BLaER1 treated with 17β-estradiol and CSF1 and Interleukin-3, amounts not matched to agents 10 nM and 100 nM (cell line): ENCODE measurements at regions not wholly inside any gene's neighbourhood (a gene's known extent, or its start where the extent isn't known, plus 50 kb on each side); places are given as distances from the start of the nearest gene placed in this dataset.
A peak's percentile ranks its signal among the peaks of the same experiment; 100 is the strongest.

Experiments used
- H3K27ac ChIP-seq, 11 experiments: shearing (Covaris generic); formaldehyde crosslinking; 2 replicates each; pipeline ENCODE4 v1.8.1; 2022
- H3K27me3 ChIP-seq, 11 experiments: shearing (Covaris generic); formaldehyde crosslinking; 2 replicates each; pipeline ENCODE4 v1.8.1; 2022
- H3K36me3 ChIP-seq, 11 experiments: shearing (Covaris generic); formaldehyde crosslinking; 2 replicates each; pipeline ENCODE4 v1.8.1; 2022
- H3K4me1 ChIP-seq, 10 experiments: shearing (Covaris generic); formaldehyde crosslinking; 2 replicates each; pipeline ENCODE4 v1.8.1; 2022
- H3K4me2 ChIP-seq, 11 experiments: shearing (Covaris generic); formaldehyde crosslinking; 2 replicates each; pipeline ENCODE4 v1.8.1; 2022
- H3K4me3 ChIP-seq, 10 experiments: shearing (Covaris generic); formaldehyde crosslinking; 2 replicates each; pipeline ENCODE4 v1.8.1; 2022
- H3K9ac ChIP-seq, 11 experiments: shearing (Covaris generic); formaldehyde crosslinking; 2 replicates each; pipeline ENCODE4 v1.8.1; 2022
- H3K9me3 ChIP-seq, 11 experiments: shearing (Covaris generic); formaldehyde crosslinking; replicated peaks in 1 of 11; 2 replicates each; pipeline ENCODE4 v1.8.1; 2022
- H4K20me1 ChIP-seq, 11 experiments: shearing (Covaris generic); formaldehyde crosslinking; 2 replicates each; pipeline ENCODE4 v1.8.1; 2022
- Cebpa-rat ChIP-seq, 11 experiments: shearing (Covaris generic); IDR thresholded peaks; 2 replicates each; pipeline ENCODE4 v1.8.1; 2022

- TF ChIP-seq Cebpa-rat (IDR thresholded peaks at IDR 0.05), result no peak
- no peaks in the 10 kb centered on the region for H4K20me1 ChIP-seq
- H3K9ac ChIP-seq, result peak overlapping the region in 1 of 11 experiments; percentile 39; a peak in 2 of 22 replicates
- H3K4me1 ChIP-seq, result peaks cover 20 to 44% (median 37%) of the 10 kb centered on the region in 10 experiments
- no peaks in the 10 kb centered on the region for H3K27me3 ChIP-seq
- no peak overlapping the region for H3K4me3 ChIP-seq
- peak overlapping the region in 4 of 11 experiments; percentile 30 to 71 (median 60); a peak in 7 of 22 replicates for H3K27ac ChIP-seq
- no peaks in the 10 kb centered on the region; a peak in 1 of 22 replicates for H3K9me3 ChIP-seq
- H3K36me3 ChIP-seq, result no peaks in the 10 kb centered on the region
- peak overlapping the region; percentile 3 to 75 (median 35); a peak in 18 of 22 replicates for H3K4me2 ChIP-seq
Observed at GRCh38 chr15:47422881-47423665, 294.2 kb upstream of the SEMA6D start.

DNA sequence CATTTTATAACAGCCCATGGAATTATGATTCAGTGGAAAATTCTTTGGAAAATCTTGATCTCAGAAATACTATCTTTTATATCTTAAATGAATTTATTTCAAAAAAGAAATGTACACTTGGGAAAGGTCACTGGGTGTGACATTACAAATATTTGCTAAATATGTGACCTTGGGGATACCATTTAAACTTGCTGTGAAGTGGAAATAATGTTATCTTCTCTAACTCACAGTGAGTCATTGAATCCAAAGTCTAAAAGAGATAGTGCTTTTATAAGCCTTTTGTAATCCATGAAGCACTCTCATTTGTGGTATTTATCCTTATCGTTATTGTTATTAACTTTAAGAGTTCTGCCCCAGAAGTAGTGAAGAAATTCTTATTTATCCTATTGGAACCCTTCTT, 289.8 kb upstream of the SEMA6D start:
- H3K27me3 ChIP-seq, result no peaks in the 10 kb centered on the region

GRCh38 chr15:47429376-47429775, 287.9 kb upstream of the SEMA6D start:
- no peak for TF ChIP-seq Cebpa-rat (IDR thresholded peaks at IDR 0.05)
- Histone ChIP-seq H3K27ac (no peak overlapping the region), H3K4me2 (no peak overlapping the region)

More for the DNA sequence above, 289.8 kb upstream of the SEMA6D start:
- Histone ChIP-seq H3K27ac (no peak overlapping the region), H3K4me1 (peaks cover 5 to 19% (median 15%) of the 10 kb centered on the region in 10 experiments; a peak in 19 of 20 replicates), H3K9ac (no peak overlapping the region), H4K20me1 (no peaks in the 10 kb centered on the region), H3K9me3 (no peaks in the 10 kb centered on the region), H3K4me2 (no peak overlapping the region), H3K4me3 (no peak overlapping the region), H3K36me3 (no peaks in the 10 kb centered on the region)
- no peak for TF ChIP-seq Cebpa-rat (IDR thresholded peaks at IDR 0.05)

DNA sequence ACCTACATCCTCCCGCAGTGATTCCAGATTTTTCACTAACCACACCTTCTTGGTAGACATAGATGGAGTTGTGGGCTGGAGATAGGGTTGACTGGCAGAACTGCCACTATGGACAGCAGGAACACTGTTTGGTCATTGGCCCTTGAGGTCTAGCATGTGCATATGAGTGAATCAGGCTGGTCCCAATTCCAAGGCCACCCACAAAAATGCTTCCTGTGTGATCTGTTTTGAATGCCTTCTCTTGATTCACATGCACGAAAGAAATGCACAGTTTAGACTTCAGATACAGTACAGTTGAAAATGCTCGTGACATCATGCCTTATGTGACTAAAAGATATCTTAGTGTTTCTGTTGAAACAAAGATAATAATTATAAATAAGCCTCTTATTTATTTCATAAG, 285.8 kb upstream of the SEMA6D start:
- Histone ChIP-seq H3K9me3 (no peaks in the 10 kb centered on the region), H3K4me2 (no peak overlapping the region), H3K9ac (no peak overlapping the region), H3K27me3 (no peaks in the 10 kb centered on the region), H3K27ac (no peak overlapping the region), H3K36me3 (no peaks in the 10 kb centered on the region), H3K4me1 (peaks cover 0 to 11% (median 5%) of the 10 kb centered on the region in 10 experiments; a peak in 10 of 20 replicates), H4K20me1 (no peaks in the 10 kb centered on the region), H3K4me3 (no peak overlapping the region)
- TF ChIP-seq Cebpa-rat (IDR thresholded peaks at IDR 0.05), result no peak

More at GRCh38 chr15:47429376-47429775, 287.9 kb upstream of the SEMA6D start:
- no peaks in the 10 kb centered on the region for H3K36me3 ChIP-seq
- peaks cover 0 to 11% (median 3%) of the 10 kb centered on the region in 10 experiments; a peak in 10 of 20 replicates for H3K4me1 ChIP-seq
- H4K20me1 ChIP-seq, result no peaks in the 10 kb centered on the region
- no peak overlapping the region for H3K9ac ChIP-seq
- no peak overlapping the region for H3K4me3 ChIP-seq
- no peaks in the 10 kb centered on the region for H3K27me3 ChIP-seq
- H3K9me3 ChIP-seq, result no peaks in the 10 kb centered on the region

DNA sequence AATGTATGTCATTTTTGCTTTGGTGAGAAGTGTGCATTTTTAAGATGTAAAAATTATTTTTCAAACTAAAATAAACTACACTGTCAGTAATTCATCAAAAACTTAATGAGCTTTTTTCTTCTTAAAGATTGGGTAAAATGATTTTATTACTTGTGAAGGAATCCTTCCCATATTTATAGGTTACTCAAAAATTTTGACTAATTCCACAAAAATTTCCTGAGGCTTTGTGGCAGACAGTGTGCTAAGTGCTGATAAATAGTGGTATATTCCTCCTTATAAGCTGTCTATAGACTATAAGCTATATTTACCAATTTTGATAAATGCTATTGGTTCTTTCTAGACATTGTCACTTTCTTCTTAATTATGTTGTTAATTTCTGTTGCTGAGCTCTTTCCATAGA, 284.5 kb upstream of the SEMA6D start:
- no peak overlapping the region for H3K9ac ChIP-seq
- TF ChIP-seq Cebpa-rat (IDR thresholded peaks at IDR 0.05), result no peak
- H3K9me3 ChIP-seq, result no peaks in the 10 kb centered on the region
- H3K36me3 ChIP-seq, result no peaks in the 10 kb centered on the region
- H3K4me2 ChIP-seq, result no peak overlapping the region
- peaks cover 0 to 11% (median 5%) of the 10 kb centered on the region in 10 experiments; a peak in 10 of 20 replicates for H3K4me1 ChIP-seq
- H3K27me3 ChIP-seq, result no peaks in the 10 kb centered on the region
- no peak overlapping the region for H3K27ac ChIP-seq
- H3K4me3 ChIP-seq, result no peak overlapping the region
- H4K20me1 ChIP-seq, result no peaks in the 10 kb centered on the region

GRCh38 chr15:47434596-47434995, 282.7 kb upstream of the SEMA6D start:
- Histone ChIP-seq H3K4me2 (no peak overlapping the region), H3K27ac (no peak overlapping the region), H3K4me1 (peaks cover 0 to 11% (median 5%) of the 10 kb centered on the region in 10 experiments; a peak in 10 of 20 replicates), H3K36me3 (no peaks in the 10 kb centered on the region), H3K9me3 (no peaks in the 10 kb centered on the region), H4K20me1 (no peaks in the 10 kb centered on the region), H3K9ac (no peak overlapping the region), H3K27me3 (no peaks in the 10 kb centered on the region), H3K4me3 (no peak overlapping the region)
- TF ChIP-seq Cebpa-rat (IDR thresholded peaks at IDR 0.05), result no peak

GRCh38 chr15:47437491-47437890, 279.8 kb upstream of the SEMA6D start:
- 0 out of 20 replicates have a peak, but pooled peaks cover 0 to 5% (median 0%) of the 10 kb centered on the region in 10 experiments for H3K4me1 ChIP-seq
- H3K9ac ChIP-seq, result no peak overlapping the region
- H3K9me3 ChIP-seq, result no peaks in the 10 kb centered on the region
- no peak overlapping the region for H3K4me3 ChIP-seq
- H3K27me3 ChIP-seq, result no peaks in the 10 kb centered on the region
- no peak overlapping the region for H3K27ac ChIP-seq
- no peak for TF ChIP-seq Cebpa-rat (IDR thresholded peaks at IDR 0.05)
- no peak overlapping the region for H3K4me2 ChIP-seq
- H4K20me1 ChIP-seq, result no peaks in the 10 kb centered on the region
- no peaks in the 10 kb centered on the region for H3K36me3 ChIP-seq

GRCh38 chr15:47439146-47440111, 277.9 kb upstream of the SEMA6D start:
- no peak overlapping the region for H3K9ac ChIP-seq

GRCh38 chr15:47442371-47442770, 274.9 kb upstream of the SEMA6D start:
- Histone ChIP-seq H3K4me2 (no peak overlapping the region), H4K20me1 (no peaks in the 10 kb centered on the region), H3K27ac (no peak overlapping the region), H3K9ac (no peak overlapping the region), H3K4me1 (no peaks in the 10 kb centered on the region), H3K27me3 (no peaks in the 10 kb centered on the region), H3K9me3 (peaks cover 0 to 8% (median 0%) of the 10 kb centered on the region in 11 experiments; a peak in 1 of 22 replicates), H3K4me3 (no peak overlapping the region), H3K36me3 (no peaks in the 10 kb centered on the region)
- no peak for TF ChIP-seq Cebpa-rat (IDR thresholded peaks at IDR 0.05)

More at GRCh38 chr15:47439146-47440111, 277.9 kb upstream of the SEMA6D start:
- Histone ChIP-seq H3K27ac (no peak overlapping the region), H3K4me3 (no peak overlapping the region), H4K20me1 (no peaks in the 10 kb centered on the region), H3K4me2 (no peak overlapping the region), H3K4me1 (0 out of 20 replicates have a peak, but pooled peaks cover 0 to 5% (median 0%) of the 10 kb centered on the region in 10 experiments), H3K9me3 (no peaks in the 10 kb centered on the region), H3K27me3 (no peaks in the 10 kb centered on the region), H3K36me3 (no peaks in the 10 kb centered on the region)
- TF ChIP-seq Cebpa-rat (IDR thresholded peaks at IDR 0.05), result no peak
